HCT116 (cell line): ENCODE measurements at regions not wholly inside any gene's neighbourhood (a gene's known extent, or its start where the extent isn't known, plus 50 kb on each side); places are given as distances from the start of the nearest gene placed in this dataset.

Source experiments
- ATAC-seq: fragments of 200-7000 bp; cut with Tn5 transposase; 2 replicates; pipeline ENCODE4 v1.9.1; 2020; ENCODE audit warnings: mild to moderate bottlenecking, moderate library complexity
- BruUV-seq: library from RNA; stranded (reverse); fragments of 400-500 nt; replicated peaks from 2 replicates; lab custom pipeline; 2021; lab: Mats Ljungman, UMichigan
- CTCF ChIA-PET: fragments of 300-600 bp; sonication (Branson Sonifier 250); formaldehyde crosslinking; loops from one replicate; lab custom pipeline; 2021; ENCODE audit warnings: antibody characterized with exemption; lab: Charles Lee
- POLR2A ChIA-PET: fragments of 300-600, 350-600 bp; sonication (Branson Sonifier 250); formaldehyde crosslinking; loops from one replicate; lab custom pipeline; 2021; ENCODE audit warnings: antibody characterized with exemption; lab: Charles Lee
- RAD21 ChIA-PET, 2 experiments: fragments of 300-600 bp; sonication (Branson Sonifier 250); formaldehyde crosslinking; loops; one replicate each; lab custom pipeline; 2023; ENCODE audit warnings: low total read pairs in 2 of 2; ENCODE audit not compliant: uncharacterized antibody in 2 of 2, unreplicated experiment in 2 of 2, low non-redundant PET in 1 of 2; lab: Charles Lee
- DNase-seq: peaks from one replicate; pipeline ENCODE4 v3.0.0-alpha.2; 2010; ENCODE audit warnings: low read depth, low spot score
- H2AFZ ChIP-seq: fragments of 200-600 bp; shearing (Covaris generic), sonication (generic); 2 replicates; pipeline ENCODE4 v1.6.1; 2017; ENCODE audit warnings: low read depth, mixed run types, mixed read lengths, antibody characterized with exemption, low read length; ENCODE audit not compliant: poor library complexity, severe bottlenecking
- H3K27ac ChIP-seq: 2 replicates; pipeline ENCODE4 v1.5.1; 2012; ENCODE audit warnings: low read depth, low read length
- H3K27me3 ChIP-seq: fragments of 200-600 bp; sonication (generic); 2 replicates; pipeline ENCODE4 v1.6.1; 2016; ENCODE audit warnings: mixed run types, low read length, mixed read lengths; ENCODE audit not compliant: insufficient read depth
- H3K36me3 ChIP-seq, 2 experiments: fragments of 200-500 bp in 1 of 2; fragments of 200-600 bp in 1 of 2; sonication (Bioruptor generic) in 1 of 2; sonication (generic) in 1 of 2; 2 replicates each; pipeline versions ENCODE4 v1.5.1 to v1.6.1; 2014 to 2016; ENCODE audit warnings: low read length in 2 of 2, inconsistent platforms in 1 of 2, mixed read lengths in 1 of 2, mixed run types in 1 of 2; ENCODE audit not compliant: insufficient read depth in 2 of 2, control insufficient read depth in 1 of 2
- H3K4me1 ChIP-seq, 2 experiments: fragments of 200-600 bp in 1 of 2; sonication (generic) in 1 of 2; 2 replicates each; pipeline versions ENCODE4 v1.5.1 to v1.6.1; 2012 to 2017; ENCODE audit warnings: low read length in 2 of 2, inconsistent platforms in 1 of 2, mild to moderate bottlenecking in 1 of 2, mixed read lengths in 1 of 2, mixed run types in 1 of 2, moderate library complexity in 1 of 2; ENCODE audit not compliant: insufficient read depth in 2 of 2, control insufficient read depth in 1 of 2
- H3K4me2 ChIP-seq: fragments of 200-600 bp; sonication (generic); 2 replicates; pipeline ENCODE4 v1.6.1; 2017; ENCODE audit warnings: mixed run types, low read length, mixed read lengths
- H3K4me3 ChIP-seq, 2 experiments: fragments of 200-600 bp in 1 of 2; sonication (generic) in 1 of 2; replicated peaks in 1 of 2; 2 replicates each; pipeline ENCODE4 v1.5.1; 2011 to 2016; ENCODE audit warnings: low read length in 2 of 2, control low read depth in 1 of 2, low read depth in 1 of 2, mild to moderate bottlenecking in 1 of 2, mixed read lengths in 1 of 2, mixed run types in 1 of 2
- H3K79me2 ChIP-seq: fragments of 200-600 bp; sonication (generic); 2 replicates; pipeline ENCODE4 v1.6.1; 2017; ENCODE audit warnings: mild to moderate bottlenecking, mixed run types, low read length, moderate library complexity, mixed read lengths; ENCODE audit not compliant: insufficient read depth
- H3K9ac ChIP-seq: fragments of 200-600 bp; sonication (generic); 2 replicates; pipeline ENCODE4 v1.6.1; 2016; ENCODE audit warnings: low read length, mixed read lengths
- H3K9me2 ChIP-seq: fragments of 200-600 bp; sonication (generic), shearing (Covaris generic); 2 replicates; pipeline ENCODE4 v1.6.1; 2017; ENCODE audit warnings: mixed run types, mild to moderate bottlenecking, moderate library complexity; ENCODE audit not compliant: insufficient read depth
- H3K9me3 ChIP-seq, 2 experiments: fragments of 200-500 bp in 1 of 2; fragments of 200-600 bp in 1 of 2; sonication (Bioruptor generic) in 1 of 2; sonication (generic) in 1 of 2; 2 replicates each; pipeline ENCODE4 v1.6.1; 2014 to 2017; ENCODE audit warnings: low read length in 2 of 2, mixed read lengths in 2 of 2, inconsistent platforms in 1 of 2, low read depth in 1 of 2, mild to moderate bottlenecking in 1 of 2, mixed run types in 1 of 2, moderate library complexity in 1 of 2; ENCODE audit not compliant: control insufficient read depth in 1 of 2, insufficient read depth in 1 of 2
- H4K20me1 ChIP-seq: fragments of 200-600 bp; sonication (generic), shearing (Covaris generic); 2 replicates; pipeline ENCODE4 v1.6.1; 2017; ENCODE audit warnings: mixed run types, mild to moderate bottlenecking, moderate library complexity; ENCODE audit not compliant: insufficient read depth
- CEBPB ChIP-seq: IDR thresholded peaks from 2 replicates; pipeline ENCODE4 v1.6.1; 2012; ENCODE audit warnings: low read depth
- EGR1 ChIP-seq: IDR thresholded peaks from 2 replicates; pipeline ENCODE4 v1.6.1; 2012; ENCODE audit warnings: low read depth
- ELF1 ChIP-seq: IDR thresholded peaks from 2 replicates; pipeline ENCODE4 v1.6.1; 2012; ENCODE audit warnings: low read depth, borderline replicate concordance
- EZH2 ChIP-seq: fragments of 200-600 bp; sonication (generic); IDR thresholded peaks from 2 replicates; pipeline ENCODE4 v1.6.1; 2017; ENCODE audit warnings: antibody characterized with exemption, mixed run types
- FOSL1 ChIP-seq: IDR thresholded peaks from 2 replicates; pipeline ENCODE4 v1.6.1; 2012; ENCODE audit warnings: low read depth
- JUND ChIP-seq: IDR thresholded peaks from 2 replicates; pipeline ENCODE4 v1.6.1; 2012
- POLR2A ChIP-seq: IDR thresholded peaks from 2 replicates; pipeline ENCODE4 v1.7.0; 2011; ENCODE audit warnings: borderline replicate concordance; ENCODE audit not compliant: insufficient read depth, insufficient read length; ENCODE audit errors: extremely low read depth
- POLR2AphosphoS5 ChIP-seq: IDR thresholded peaks from 2 replicates; pipeline ENCODE4 v1.6.1; 2011; ENCODE audit warnings: mild to moderate bottlenecking, low read depth, low read length, moderate library complexity
- RAD21 ChIP-seq: IDR thresholded peaks from 2 replicates; pipeline ENCODE4 v1.6.1; 2012; ENCODE audit warnings: low read depth, mild to moderate bottlenecking
- SIN3A ChIP-seq: IDR thresholded peaks from 2 replicates; pipeline ENCODE4 v1.6.1; 2012; ENCODE audit warnings: low read depth
- SP1 ChIP-seq: IDR thresholded peaks from 2 replicates; pipeline ENCODE4 v1.6.1; 2012; ENCODE audit warnings: low read depth
- SRF ChIP-seq: IDR thresholded peaks from 2 replicates; pipeline ENCODE4 v1.6.1; 2012; ENCODE audit warnings: low read depth
- ZBTB33 ChIP-seq: IDR thresholded peaks from 2 replicates; pipeline ENCODE4 v1.6.1; 2011; ENCODE audit warnings: mild to moderate bottlenecking, low read length, moderate library complexity; ENCODE audit not compliant: insufficient replicate concordance; ENCODE audit errors: extremely low read depth
- ZFX ChIP-seq: fragments of 450-650 bp; IDR thresholded peaks from 2 replicates; pipeline ENCODE4 v1.6.1; 2017
- ZNF274 ChIP-seq: fragments of 200-500 bp; sonication (Bioruptor generic); IDR thresholded peaks from 2 replicates; pipeline ENCODE4 v1.6.1; 2014; ENCODE audit warnings: mild to moderate bottlenecking, low read depth, low read length, inconsistent platforms
- intact Hi-C: fragments of 100-400 bp; cut with micrococcal nuclease; formaldehyde crosslinking; loops from 2 replicates; pipeline ENCODE4 v1.10.0; 2022
- TF ChIP-seq, protein P1 (sequence below), 3 experiments: fragments of 200-600 bp in 1 of 3; sonication (generic) in 1 of 3; IDR thresholded peaks in 2 of 3; conservative IDR thresholded peaks in 1 of 3; 2 replicates each; pipeline ENCODE4 v1.5.1; 2012 to 2017; ENCODE audit warnings: low read depth in 2 of 3, low read length in 2 of 3, antibody characterized with exemption in 1 of 3, borderline replicate concordance in 1 of 3, control low read depth in 1 of 3, mild to moderate bottlenecking in 1 of 3, mixed read lengths in 1 of 3, mixed run types in 1 of 3, moderate library complexity in 1 of 3; ENCODE audit not compliant: insufficient read depth in 1 of 3
- TF ChIP-seq, protein P2 (sequence below): IDR thresholded peaks from 2 replicates; pipeline ENCODE4 v1.6.1; 2012
- TF ChIP-seq, protein P3 (sequence below): IDR thresholded peaks from 2 replicates; pipeline ENCODE4 v1.6.1; 2012; ENCODE audit warnings: low read depth

GRCh38 chr6:11380969-11381744 lies 148.7 kb upstream of the NEDD9 start:
- RAD21 ChIA-PET = no interaction called here
- POLR2A ChIA-PET = no interaction called here
- peaks cover 7% of the 10 kb centered on the region; the same call in 1 of the 2 replicates for H3K27me3 ChIP-seq
- DNase-seq (no peak), ATAC-seq (no peak)
- H3K9me3 ChIP-seq = no peaks in the 10 kb centered on the region
- no peak overlapping the region for H3K4me3 ChIP-seq
- H3K79me2 ChIP-seq = no peaks in the 10 kb centered on the region
- no peaks in the 10 kb centered on the region for H4K20me1 ChIP-seq
- BruUV-seq = no TSS peak
- no peaks in the 10 kb centered on the region for H3K4me1 ChIP-seq
- CTCF ChIA-PET = no interaction called here
- no peak overlapping the region for H2AFZ ChIP-seq
- TF ChIP-seq, protein P1, sequence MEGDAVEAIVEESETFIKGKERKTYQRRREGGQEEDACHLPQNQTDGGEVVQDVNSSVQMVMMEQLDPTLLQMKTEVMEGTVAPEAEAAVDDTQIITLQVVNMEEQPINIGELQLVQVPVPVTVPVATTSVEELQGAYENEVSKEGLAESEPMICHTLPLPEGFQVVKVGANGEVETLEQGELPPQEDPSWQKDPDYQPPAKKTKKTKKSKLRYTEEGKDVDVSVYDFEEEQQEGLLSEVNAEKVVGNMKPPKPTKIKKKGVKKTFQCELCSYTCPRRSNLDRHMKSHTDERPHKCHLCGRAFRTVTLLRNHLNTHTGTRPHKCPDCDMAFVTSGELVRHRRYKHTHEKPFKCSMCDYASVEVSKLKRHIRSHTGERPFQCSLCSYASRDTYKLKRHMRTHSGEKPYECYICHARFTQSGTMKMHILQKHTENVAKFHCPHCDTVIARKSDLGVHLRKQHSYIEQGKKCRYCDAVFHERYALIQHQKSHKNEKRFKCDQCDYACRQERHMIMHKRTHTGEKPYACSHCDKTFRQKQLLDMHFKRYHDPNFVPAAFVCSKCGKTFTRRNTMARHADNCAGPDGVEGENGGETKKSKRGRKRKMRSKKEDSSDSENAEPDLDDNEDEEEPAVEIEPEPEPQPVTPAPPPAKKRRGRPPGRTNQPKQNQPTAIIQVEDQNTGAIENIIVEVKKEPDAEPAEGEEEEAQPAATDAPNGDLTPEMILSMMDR (IDR thresholded peaks at IDR 0.05 in 2 of 3, conservative IDR thresholded peaks at IDR 0.05 in 1 of 3; ENCODE audit: borderline replicate concordance in 1 of 3, insufficient read depth in 1 of 3, low read depth in 2 of 3, low read length in 2 of 3) = no peak
- TF ChIP-seq, protein P2, sequence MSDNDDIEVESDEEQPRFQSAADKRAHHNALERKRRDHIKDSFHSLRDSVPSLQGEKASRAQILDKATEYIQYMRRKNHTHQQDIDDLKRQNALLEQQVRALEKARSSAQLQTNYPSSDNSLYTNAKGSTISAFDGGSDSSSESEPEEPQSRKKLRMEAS = no peak
- no peak for TF ChIP-seq SIN3A
- TF ChIP-seq, protein P3, sequence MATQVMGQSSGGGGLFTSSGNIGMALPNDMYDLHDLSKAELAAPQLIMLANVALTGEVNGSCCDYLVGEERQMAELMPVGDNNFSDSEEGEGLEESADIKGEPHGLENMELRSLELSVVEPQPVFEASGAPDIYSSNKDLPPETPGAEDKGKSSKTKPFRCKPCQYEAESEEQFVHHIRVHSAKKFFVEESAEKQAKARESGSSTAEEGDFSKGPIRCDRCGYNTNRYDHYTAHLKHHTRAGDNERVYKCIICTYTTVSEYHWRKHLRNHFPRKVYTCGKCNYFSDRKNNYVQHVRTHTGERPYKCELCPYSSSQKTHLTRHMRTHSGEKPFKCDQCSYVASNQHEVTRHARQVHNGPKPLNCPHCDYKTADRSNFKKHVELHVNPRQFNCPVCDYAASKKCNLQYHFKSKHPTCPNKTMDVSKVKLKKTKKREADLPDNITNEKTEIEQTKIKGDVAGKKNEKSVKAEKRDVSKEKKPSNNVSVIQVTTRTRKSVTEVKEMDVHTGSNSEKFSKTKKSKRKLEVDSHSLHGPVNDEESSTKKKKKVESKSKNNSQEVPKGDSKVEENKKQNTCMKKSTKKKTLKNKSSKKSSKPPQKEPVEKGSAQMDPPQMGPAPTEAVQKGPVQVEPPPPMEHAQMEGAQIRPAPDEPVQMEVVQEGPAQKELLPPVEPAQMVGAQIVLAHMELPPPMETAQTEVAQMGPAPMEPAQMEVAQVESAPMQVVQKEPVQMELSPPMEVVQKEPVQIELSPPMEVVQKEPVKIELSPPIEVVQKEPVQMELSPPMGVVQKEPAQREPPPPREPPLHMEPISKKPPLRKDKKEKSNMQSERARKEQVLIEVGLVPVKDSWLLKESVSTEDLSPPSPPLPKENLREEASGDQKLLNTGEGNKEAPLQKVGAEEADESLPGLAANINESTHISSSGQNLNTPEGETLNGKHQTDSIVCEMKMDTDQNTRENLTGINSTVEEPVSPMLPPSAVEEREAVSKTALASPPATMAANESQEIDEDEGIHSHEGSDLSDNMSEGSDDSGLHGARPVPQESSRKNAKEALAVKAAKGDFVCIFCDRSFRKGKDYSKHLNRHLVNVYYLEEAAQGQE = no peak
- no peak for TF ChIP-seq EZH2
- TF ChIP-seq RAD21 = no peak
- no peak for TF ChIP-seq EGR1
- TF ChIP-seq CEBPB = no peak
- TF ChIP-seq ZBTB33 = no peak
- TF ChIP-seq ELF1 = no peak
- no peak for TF ChIP-seq FOSL1
- no peak for TF ChIP-seq SRF
- no peak for TF ChIP-seq JUND
- no peak for TF ChIP-seq ZNF274
- TF ChIP-seq SP1 = no peak
- no peak for TF ChIP-seq POLR2AphosphoS5
- TF ChIP-seq ZFX = no peak
- TF ChIP-seq POLR2A = no peak
- no peak overlapping the region for H3K9ac ChIP-seq
- H3K27ac ChIP-seq = no peak overlapping the region
- intact Hi-C loops = no loop called here
- no peaks in the 10 kb centered on the region for H3K9me2 ChIP-seq
- no peaks in the 10 kb centered on the region for H3K36me3 ChIP-seq
- H3K4me2 ChIP-seq = no peak overlapping the region
